Endothelial cell of umbilical vein (primary cell): ENCODE measurements at regions not wholly inside any gene's neighbourhood (a gene's known extent, or its start where the extent isn't known, plus 50 kb on each side); places are given as distances from the start of the nearest gene placed in this dataset.

ENCODE experiments used
- BruUV-seq: library from RNA; stranded (reverse); fragments of 400-500 nt; replicated peaks from 2 replicates; lab custom pipeline; 2021; lab: Mats Ljungman, UMichigan
- CTCF ChIA-PET: fragments of 300-600, 350-600 bp; sonication (Branson Sonifier 250); formaldehyde crosslinking; loops from one replicate; lab custom pipeline; 2021; ENCODE audit warnings: antibody characterized with exemption, inconsistent platforms; lab: Charles Lee
- POLR2A ChIA-PET: fragments of 300-600, 350-600 bp; sonication (Branson Sonifier 250); formaldehyde crosslinking; loops from one replicate; lab custom pipeline; 2021; ENCODE audit warnings: antibody characterized with exemption, inconsistent platforms; lab: Charles Lee
- DNase-seq: peaks from one replicate; pipeline ENCODE4 v3.0.0-alpha.2; 2011; ENCODE audit warnings: low read depth, low spot score
- FAIRE-seq: peaks from 2 replicates; lab custom pipeline; 2011; peaks lifted over from hg19 to GRCh38; lab: Jason Lieb, UNC
- H2AFZ ChIP-seq: 2 replicates; pipeline ENCODE4 v1.6.0; 2012; ENCODE audit warnings: low read depth, low read length, control low read depth, inconsistent platforms
- H3K27ac ChIP-seq: 2 replicates; pipeline ENCODE4 v1.5.1; 2011; ENCODE audit warnings: low read depth, mild to moderate bottlenecking, control low read depth, low read length, moderate library complexity; ENCODE audit not compliant: insufficient read depth
- H3K27me3 ChIP-seq, 2 experiments: 2 replicates each; pipeline versions ENCODE4 v1.6.0 to v1.6.1; 2011; ENCODE audit warnings: low read length in 2 of 2, mixed read lengths in 1 of 2; ENCODE audit not compliant: control insufficient read depth in 2 of 2, insufficient read depth in 2 of 2
- H3K36me3 ChIP-seq, 2 experiments: 2 replicates in 1 of 2; 3 replicates in 1 of 2; pipeline ENCODE4 v1.5.1; 2011; ENCODE audit warnings: low read length in 2 of 2, mild to moderate bottlenecking in 1 of 2, moderate library complexity in 1 of 2; ENCODE audit not compliant: control insufficient read depth in 2 of 2, insufficient read depth in 2 of 2; ENCODE audit errors: extremely low read depth in 1 of 2
- H3K4me1 ChIP-seq: 3 replicates; pipeline ENCODE4 v1.5.1; 2011; ENCODE audit warnings: mild to moderate bottlenecking, low read length; ENCODE audit not compliant: control insufficient read depth, insufficient read depth; ENCODE audit errors: extremely low read depth
- H3K4me2 ChIP-seq: 2 replicates; pipeline ENCODE4 v1.6.1; 2011; ENCODE audit warnings: low read length, control low read depth, mixed read lengths; ENCODE audit not compliant: insufficient read depth
- H3K4me3 ChIP-seq, 3 experiments: fragments of 200-600 bp in 1 of 3; sonication (generic), shearing (Covaris generic) in 1 of 3; replicated peaks in 1 of 3; 2 replicates each; pipeline ENCODE4 v1.5.1; 2011 to 2016; ENCODE audit warnings: control low read depth in 3 of 3, low read length in 3 of 3, mild to moderate bottlenecking in 2 of 3, inconsistent platforms in 1 of 3, low read depth in 1 of 3, moderate library complexity in 1 of 3; ENCODE audit not compliant: insufficient read depth in 1 of 3
- H3K79me2 ChIP-seq: 2 replicates; pipeline ENCODE4 v1.6.0; 2012; ENCODE audit warnings: low read length, inconsistent platforms; ENCODE audit not compliant: control insufficient read depth, insufficient read depth
- H3K9ac ChIP-seq: replicated peaks from 2 replicates; pipeline ENCODE3; 2011; ENCODE audit warnings: low read length, control low read depth; ENCODE audit not compliant: insufficient read depth; ENCODE audit errors: extremely low read depth
- H3K9me1 ChIP-seq: replicated peaks from 3 replicates; pipeline ENCODE4 v1.6.0; 2011; ENCODE audit warnings: mild to moderate bottlenecking, low read length; ENCODE audit not compliant: control insufficient read depth, insufficient read depth; ENCODE audit errors: extremely low read depth
- H3K9me3 ChIP-seq: replicated peaks from 2 replicates; pipeline ENCODE4 v1.5.1; 2012; ENCODE audit warnings: low read length, inconsistent platforms; ENCODE audit not compliant: control insufficient read depth, insufficient read depth
- H4K20me1 ChIP-seq: replicated peaks from 2 replicates; pipeline ENCODE3; 2011; ENCODE audit warnings: mild to moderate bottlenecking, low read length; ENCODE audit not compliant: control insufficient read depth, insufficient read depth; ENCODE audit errors: extremely low read depth
- EZH2 ChIP-seq: IDR thresholded peaks from 2 replicates; pipeline ENCODE4 v1.6.1; 2012; ENCODE audit warnings: borderline replicate concordance, low read depth, mild to moderate bottlenecking, moderate library complexity, low read length, inconsistent platforms; ENCODE audit not compliant: severe bottlenecking
- FOS ChIP-seq: IDR thresholded peaks from 2 replicates; pipeline ENCODE4 v1.6.1; 2011; ENCODE audit warnings: mild to moderate bottlenecking, low read length, moderate library complexity, borderline replicate concordance; ENCODE audit not compliant: insufficient read depth
- GATA2 ChIP-seq: IDR thresholded peaks from 2 replicates; pipeline ENCODE4 v1.7.0; 2011; ENCODE audit warnings: low read depth, mild to moderate bottlenecking, moderate library complexity, mixed read lengths, low read length; ENCODE audit not compliant: insufficient read length, insufficient read depth
- JUN ChIP-seq: IDR thresholded peaks from 2 replicates; pipeline ENCODE4 v1.6.1; 2011; ENCODE audit warnings: borderline replicate concordance, low read depth; ENCODE audit not compliant: insufficient read length, insufficient read depth
- MAX ChIP-seq: IDR thresholded peaks from 2 replicates; pipeline ENCODE4 v1.6.1; 2011; ENCODE audit not compliant: insufficient read depth, insufficient read length
- MYC ChIP-seq: IDR thresholded peaks from one replicate; pipeline ENCODE4 v1.6.1; 2011; ENCODE audit warnings: mild to moderate bottlenecking, low read depth, low read length
- POLR2A ChIP-seq: IDR thresholded peaks from 2 replicates; pipeline ENCODE4 v1.6.1; 2012; ENCODE audit warnings: low read depth, mild to moderate bottlenecking, control low read depth, low read length
- POLR2AphosphoS5 ChIP-seq: IDR thresholded peaks from 2 replicates; pipeline ENCODE4 v1.6.1; 2012; ENCODE audit warnings: low read depth, mild to moderate bottlenecking, control low read depth, low read length, moderate library complexity; ENCODE audit not compliant: insufficient read depth
- dilution Hi-C: fragments of 300-500 bp; cut with MboI; formaldehyde crosslinking; loops from one replicate; pipeline ENCODE4 v1.15.0; 2019; ENCODE audit warnings: low sequenced_read_pairs; ENCODE audit not compliant: extremely low pct_ligation_motif_present
- intact Hi-C: fragments of 100-400 bp; cut with micrococcal nuclease; formaldehyde crosslinking; loops from one replicate; pipeline ENCODE4 v1.10.0; 2022
- TF ChIP-seq, protein P1 (sequence below), 2 donors: IDR thresholded peaks; 1 replicate in 1 of 2; 2 replicates in 1 of 2; pipeline ENCODE4 v1.5.1; 2011; ENCODE audit warnings: low read length in 2 of 2, mild to moderate bottlenecking in 2 of 2, moderate library complexity in 2 of 2, control low read depth in 1 of 2, inconsistent platforms in 1 of 2, low read depth in 1 of 2; ENCODE audit not compliant: insufficient read depth in 1 of 2; ENCODE audit errors: extremely low read depth in 1 of 2

DNA sequence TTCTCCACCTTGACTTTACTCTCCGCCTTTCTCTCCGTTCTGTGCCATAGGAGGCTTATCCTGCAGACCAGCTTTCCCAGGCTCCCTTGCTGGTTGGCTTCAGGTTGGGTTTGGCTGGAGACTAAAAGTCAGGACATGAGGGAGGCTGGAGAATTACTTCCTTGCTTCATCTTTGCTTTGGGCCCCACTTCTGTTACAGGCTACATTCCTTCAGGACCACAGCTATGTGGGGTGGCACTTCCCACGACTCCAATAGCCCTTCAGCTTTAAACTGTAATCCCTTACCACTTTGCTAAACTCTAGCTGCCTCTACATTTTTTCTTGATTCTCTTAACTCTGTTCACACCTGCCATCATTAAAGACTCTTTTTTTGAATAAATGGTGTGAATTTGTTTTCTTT, 186.7 kb upstream of the NR4A3 start:
- FAIRE-seq: no peak
- Histone ChIP-seq H4K20me1 (no peaks in the 10 kb centered on the region), H3K4me2 (no peak overlapping the region), H3K9me1 (no peaks in the 10 kb centered on the region), H3K9me3 (no peaks in the 10 kb centered on the region), H3K79me2 (no peaks in the 10 kb centered on the region), H3K9ac (no peak overlapping the region), H3K27me3 (no peaks in the 10 kb centered on the region), H3K36me3 (no peaks in the 10 kb centered on the region), H3K4me1 (no peaks in the 10 kb centered on the region), H2AFZ (no peak overlapping the region), H3K4me3 (no peak overlapping the region), H3K27ac (no peak overlapping the region)
- no peak for DNase-seq
- POLR2A ChIA-PET: no interaction called here
- BruUV-seq: no TSS peak
- TF ChIP-seq JUN (no peak), MAX (no peak), POLR2AphosphoS5 (no peak)
- CTCF ChIA-PET: no interaction called here
- intact Hi-C loops (no loop called here), dilution Hi-C loops (no loop called here)

DNA sequence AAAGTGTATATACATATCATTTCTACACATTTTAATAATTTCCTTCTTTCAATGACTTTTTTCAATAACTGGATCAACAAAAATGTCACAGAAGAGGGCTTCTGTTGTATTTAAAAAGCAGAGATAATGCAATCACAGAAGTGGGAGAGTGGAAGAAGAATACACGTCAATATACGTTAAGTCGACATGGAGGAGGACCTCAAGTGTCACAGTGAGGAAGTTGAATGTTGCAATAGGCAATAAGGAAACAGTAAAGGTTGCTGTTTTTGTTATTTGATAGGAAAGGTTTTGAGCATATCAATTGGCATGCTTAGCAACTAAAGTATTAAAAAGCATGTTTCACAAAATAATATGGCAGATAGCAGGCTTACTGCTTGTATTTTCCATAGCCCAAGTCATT, 184.0 kb upstream of the NR4A3 start:
- Histone ChIP-seq H3K4me1 (no peaks in the 10 kb centered on the region), H3K79me2 (no peaks in the 10 kb centered on the region), H3K36me3 (no peaks in the 10 kb centered on the region), H3K9me3 (no peaks in the 10 kb centered on the region), H3K4me3 (no peak overlapping the region), H3K27ac (no peak overlapping the region), H3K9ac (no peak overlapping the region), H3K27me3 (no peaks in the 10 kb centered on the region), H3K9me1 (no peaks in the 10 kb centered on the region), H4K20me1 (no peaks in the 10 kb centered on the region), H3K4me2 (no peak overlapping the region), H2AFZ (no peak overlapping the region)
- TF ChIP-seq EZH2: no peak
- TF ChIP-seq POLR2A: no peak
- no peak for TF ChIP-seq FOS
- no peak for TF ChIP-seq POLR2AphosphoS5
- TF ChIP-seq GATA2: no peak
- TF ChIP-seq JUN: no peak
- TF ChIP-seq MAX: no peak
- TF ChIP-seq, protein P1, sequence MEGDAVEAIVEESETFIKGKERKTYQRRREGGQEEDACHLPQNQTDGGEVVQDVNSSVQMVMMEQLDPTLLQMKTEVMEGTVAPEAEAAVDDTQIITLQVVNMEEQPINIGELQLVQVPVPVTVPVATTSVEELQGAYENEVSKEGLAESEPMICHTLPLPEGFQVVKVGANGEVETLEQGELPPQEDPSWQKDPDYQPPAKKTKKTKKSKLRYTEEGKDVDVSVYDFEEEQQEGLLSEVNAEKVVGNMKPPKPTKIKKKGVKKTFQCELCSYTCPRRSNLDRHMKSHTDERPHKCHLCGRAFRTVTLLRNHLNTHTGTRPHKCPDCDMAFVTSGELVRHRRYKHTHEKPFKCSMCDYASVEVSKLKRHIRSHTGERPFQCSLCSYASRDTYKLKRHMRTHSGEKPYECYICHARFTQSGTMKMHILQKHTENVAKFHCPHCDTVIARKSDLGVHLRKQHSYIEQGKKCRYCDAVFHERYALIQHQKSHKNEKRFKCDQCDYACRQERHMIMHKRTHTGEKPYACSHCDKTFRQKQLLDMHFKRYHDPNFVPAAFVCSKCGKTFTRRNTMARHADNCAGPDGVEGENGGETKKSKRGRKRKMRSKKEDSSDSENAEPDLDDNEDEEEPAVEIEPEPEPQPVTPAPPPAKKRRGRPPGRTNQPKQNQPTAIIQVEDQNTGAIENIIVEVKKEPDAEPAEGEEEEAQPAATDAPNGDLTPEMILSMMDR (IDR thresholded peaks at IDR 0.05; ENCODE audit: extremely low read depth in 1 of 2, insufficient read depth in 1 of 2, low read depth in 1 of 2, low read length in 2 of 2): no peak
- TF ChIP-seq MYC: no peak
- CTCF ChIA-PET: no interaction called here
- FAIRE-seq (no peak), DNase-seq (no peak)
- POLR2A ChIA-PET: no interaction called here
- no TSS peak for BruUV-seq
- intact Hi-C loops (no loop called here), dilution Hi-C loops (no loop called here)
